Esophagus squamous epithelium (tissue), 5 donors: ENCODE measurements at regions not wholly inside any gene's neighbourhood (a gene's known extent, or its start where the extent isn't known, plus 50 kb on each side); places are given as distances from the start of the nearest gene placed in this dataset.
"Not testable (repeated sequence)": the region's sequence is repeated elsewhere in the genome, so short reads cannot be mapped to it uniquely, and the experiment has no call there.

Experiments
- DNase-seq: peaks from one replicate; lab custom pipeline; 2025; lab: John Stamatoyannopoulos, UW
- H3K27ac ChIP-seq, 4 donors: fragments of 200-600 bp; sonication (generic); one replicate each; pipeline ENCODE4 v1.5.1; 2016 to 2019; ENCODE audit warnings: mild to moderate bottlenecking in 1 of 4
- H3K27me3 ChIP-seq, 4 donors: fragments of 200-600 bp; sonication (generic); 1 replicate in 3 of 4; 2 replicates in 1 of 4; pipeline versions ENCODE4 v1.5.1 to v1.6.0; 2017 to 2021; ENCODE audit warnings: antibody characterized with exemption in 1 of 4
- H3K36me3 ChIP-seq, 3 donors: fragments of 200-600 bp; sonication (generic); one replicate each; pipeline ENCODE4 v1.5.1; 2016 to 2019
- H3K4me1 ChIP-seq, 3 donors: fragments of 200-600 bp; sonication (generic); one replicate each; pipeline ENCODE4 v1.5.1; 2017 to 2019
- H3K4me3 ChIP-seq, 4 donors: fragments of 200-600 bp; sonication (generic); 1 replicate in 3 of 4; 2 replicates in 1 of 4; pipeline ENCODE4 v1.5.1; 2016 to 2019; ENCODE audit warnings: mild to moderate bottlenecking in 2 of 4, moderate library complexity in 1 of 4
- H3K9me3 ChIP-seq, 3 donors: fragments of 200-600 bp; sonication (generic); one replicate each; pipeline ENCODE4 v1.5.1; 2016 to 2019
- CTCF ChIP-seq, 6 experiments: fragments of 450-650 bp in 4 of 6; fragments of 200-600 bp in 2 of 6; sonication (generic) in 2 of 6; IDR thresholded peaks; one replicate each; pipeline ENCODE4 v1.5.1; 2016 to 2019; ENCODE audit warnings: antibody characterized with exemption in 6 of 6, mild to moderate bottlenecking in 4 of 6, moderate library complexity in 4 of 6
- POLR2A ChIP-seq, 4 donors: fragments of 450-650 bp; IDR thresholded peaks; one replicate each; pipeline ENCODE4 v1.6.1; 2017; ENCODE audit warnings: antibody characterized with exemption in 4 of 4, mild to moderate bottlenecking in 4 of 4, moderate library complexity in 3 of 4
- WGBS, 2 donors: methylation state at CpG; one replicate each; pipeline ENCODE4 v1.1.5; 2018; 5-methylcytosine and 5-hydroxymethylcytosine counted together
- intact Hi-C: fragments of 100-400 bp; cut with DNase I; formaldehyde crosslinking; loops from one replicate; pipeline ENCODE4 v1.15.0; 2022
- donor health status: DM: yes; HTN: yes; CAD: no.

DNA sequence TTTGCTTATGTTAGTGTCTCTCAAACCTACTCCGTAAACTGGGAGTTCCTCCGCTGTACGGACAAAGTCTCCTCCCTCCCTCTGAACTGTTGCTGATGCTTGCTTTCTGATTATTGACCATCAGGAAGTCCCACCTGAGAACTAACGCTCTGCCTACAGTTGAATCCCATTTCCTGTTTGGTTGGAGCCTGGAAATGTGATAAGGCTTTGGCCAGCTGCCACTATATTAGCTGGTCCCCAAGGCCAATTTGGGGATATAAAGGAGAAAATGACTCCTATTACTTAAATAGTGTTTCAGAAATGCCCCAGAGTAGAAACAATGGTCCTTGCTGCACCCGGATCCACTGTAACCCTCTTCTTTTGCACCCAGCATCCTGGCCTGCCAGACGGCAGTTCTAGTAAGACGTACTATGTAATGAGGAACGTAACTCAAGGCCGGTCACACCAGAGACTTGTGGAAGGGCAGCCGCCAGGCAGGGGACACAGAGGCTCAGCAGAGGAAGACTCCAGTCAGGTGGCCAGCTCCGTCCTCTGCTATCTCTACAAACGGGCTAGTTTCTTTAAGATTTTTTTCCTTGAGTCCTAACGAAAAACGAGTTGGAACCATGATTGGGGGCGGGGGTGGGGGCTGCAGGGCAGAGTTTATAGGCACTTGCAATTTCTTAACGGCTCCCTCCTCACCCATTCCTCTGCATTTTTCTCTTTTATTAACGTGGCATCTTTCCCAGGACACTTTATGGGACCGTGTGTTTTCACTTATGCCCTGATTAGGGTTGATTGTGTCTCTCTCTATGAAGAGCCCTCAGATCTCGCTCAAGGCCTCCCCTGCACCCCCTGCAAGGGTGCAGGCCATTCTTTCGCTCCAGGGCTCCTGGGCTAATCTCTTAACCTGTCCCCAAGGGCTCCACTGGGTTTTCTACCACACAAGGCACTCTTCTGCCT is 72.8 kb upstream of the CDON start:
- H3K9me3 ChIP-seq = no peaks in the 10 kb centered on the region
- peaks cover 12 to 65% (median 27%) of the 10 kb centered on the region in 3 donors for H3K4me1 ChIP-seq
- no peak for TF ChIP-seq CTCF (IDR thresholded peaks at IDR 0.05)
- no peak for TF ChIP-seq POLR2A (IDR thresholded peaks at IDR 0.05)
- peak overlapping the region in 1 of 4 donors; percentile 68 for H3K27ac ChIP-seq
- no peak for DNase-seq
- 73 to 83% methylated on average over 18 to 20 of the region's 20 CpGs for whole genome bisulfite sequencing, 2 donors
- intact Hi-C loops = no loop called here
- H3K36me3 ChIP-seq = no peaks in the 10 kb centered on the region
- H3K4me3 ChIP-seq = no peak overlapping the region
- peaks cover 0 to 25% (median 0%) of the 10 kb centered on the region in 4 donors for H3K27me3 ChIP-seq

GRCh38 chr11:126134461-126135155 is 71.9 kb upstream of the CDON start:
- no peaks in the 10 kb centered on the region for H3K9me3 ChIP-seq
- WGBS, 2 donors = 87% methylated on average over 8 of the region's 8 CpGs
- H3K4me3 ChIP-seq = no peak overlapping the region
- no peak for TF ChIP-seq POLR2A (IDR thresholded peaks at IDR 0.05)
- TF ChIP-seq CTCF (IDR thresholded peaks at IDR 0.05) = no peak
- intact Hi-C loops = no loop called here
- H3K27me3 ChIP-seq = peaks cover 0 to 18% (median 0%) of the 10 kb centered on the region in 4 donors
- no peaks in the 10 kb centered on the region for H3K36me3 ChIP-seq
- no peak for DNase-seq
- peaks cover 10 to 65% (median 23%) of the 10 kb centered on the region in 3 donors for H3K4me1 ChIP-seq
- H3K27ac ChIP-seq = no peak overlapping the region

- peaks cover 0 to 11% (median 0%) of the 10 kb centered on the region in 4 donors for H3K27me3 ChIP-seq
Measured at GRCh38 chr11:126133901-126134300, 71.2 kb upstream of the CDON start.

GRCh38 chr11:126132319-126132718 is 69.7 kb upstream of the CDON start:
- Histone ChIP-seq H3K4me3 (no peak overlapping the region), H3K27ac (peak overlapping the region in 3 of 4 donors; percentile 20 to 56 (median 53)), H3K4me1 (peaks cover 0 to 57% (median 11%) of the 10 kb centered on the region in 3 donors), H3K9me3 (no peaks in the 10 kb centered on the region), H3K36me3 (no peaks in the 10 kb centered on the region), H3K27me3 (no peaks in the 10 kb centered on the region)
- TF ChIP-seq CTCF (IDR thresholded peaks at IDR 0.05) = no peak
- TF ChIP-seq POLR2A (IDR thresholded peaks at IDR 0.05) = no peak
- WGBS, 2 donors = 8 to 41% methylated on average over 2 to 3 of the region's 3 CpGs
- DNase-seq = no peak
- intact Hi-C loops = no loop called here

More at GRCh38 chr11:126133901-126134300, 71.2 kb upstream of the CDON start:
- no peak for DNase-seq
- no peaks in the 10 kb centered on the region for H3K9me3 ChIP-seq
- H3K36me3 ChIP-seq = no peaks in the 10 kb centered on the region
- H3K27ac ChIP-seq = no peak overlapping the region
- 80 to 100% methylated on average over 2 to 4 of the region's 8 CpGs for WGBS, 2 donors
- peaks cover 6 to 64% (median 17%) of the 10 kb centered on the region in 3 donors for H3K4me1 ChIP-seq
- intact Hi-C loops = no loop called here
- H3K4me3 ChIP-seq = no peak overlapping the region
- TF ChIP-seq POLR2A (IDR thresholded peaks at IDR 0.05) (no peak), CTCF (IDR thresholded peaks at IDR 0.05) (no peak)

- H3K4me3 ChIP-seq, H3K9me3 ChIP-seq, DNase-seq, H3K27ac ChIP-seq, intact Hi-C loops, H3K27me3 ChIP-seq, H3K36me3 ChIP-seq: not testable (repeated sequence)
- WGBS, 2 donors = 84 to 90% methylated on average over 8 to 11 of the region's 11 CpGs
- H3K4me1 ChIP-seq = peaks cover 0 to 43% (median 8%) of the 10 kb centered on the region in 3 donors
Measured at GRCh38 chr11:126130781-126131180, 68.1 kb upstream of the CDON start.
